Loucy (cell line): ENCODE measurements at regions not wholly inside any gene's neighbourhood (a gene's known extent, or its start where the extent isn't known, plus 50 kb on each side); places are given as distances from the start of the nearest gene placed in this dataset.

Source experiments
- CTCF ChIP-seq: fragments of 200-600 bp; sonication (generic); conservative IDR thresholded peaks from 2 replicates; pipeline ENCODE4 v1.5.1; 2014; ENCODE audit warnings: mild to moderate bottlenecking, antibody characterized with exemption, low read length
- EZH2phosphoT487 ChIP-seq: fragments of 200-600 bp; IDR thresholded peaks from 2 replicates; pipeline ENCODE4 v1.6.1; 2018; ENCODE audit warnings: antibody characterized with exemption, mild to moderate bottlenecking, moderate library complexity, borderline replicate concordance

- TF ChIP-seq CTCF = no peak
- no peak for TF ChIP-seq EZH2phosphoT487
Measured at GRCh38 chr16:6076631-6077030, 979.0 kb upstream of the EEF2KMT start.
